ENCODE measurements at regions not wholly inside any gene's neighbourhood (a gene's known extent, or its start where the extent isn't known, plus 50 kb on each side); places are given as distances from the start of the nearest gene placed in this dataset.
"Not testable (repeated sequence)": the region's sequence is repeated elsewhere in the genome, so short reads cannot be mapped to it uniquely, and the experiment has no call there.

GRCh38 chr5:92729088-92729487 lies 851.9 kb downstream of the NR2F1-AS1 start:
- Histone ChIP-seq H3K4me3 (no peak overlapping the region), H3K4me1 (replicated peaks) (no peaks in the 10 kb centered on the region), H3K9me3 (replicated peaks) (no peaks in the 10 kb centered on the region), H3K27ac (no peak overlapping the region), H3K27me3 (replicated peaks) (no peaks in the 10 kb centered on the region), H3K36me3 (no peaks in the 10 kb centered on the region)
- DNase-seq (ENCODE audit: low read depth in 1 of 2, low spot score in 2 of 2) = no peak

GRCh38 chr5:92715946-92716520 lies 865.0 kb downstream of the NR2F1-AS1 start:
- Histone ChIP-seq H3K27ac (no peak overlapping the region), H3K4me3 (no peak overlapping the region), H3K9me3 (replicated peaks) (no peaks in the 10 kb centered on the region), H3K4me1 (replicated peaks) (no peaks in the 10 kb centered on the region), H3K36me3 (no peaks in the 10 kb centered on the region), H3K27me3 (replicated peaks) (no peaks in the 10 kb centered on the region)
- no peak for DNase-seq (ENCODE audit: low read depth in 1 of 2, low spot score in 2 of 2)

GRCh38 chr5:92713826-92714225 lies 867.2 kb downstream of the NR2F1-AS1 start:
- no peaks in the 10 kb centered on the region for H3K36me3 ChIP-seq
- H3K9me3 ChIP-seq (replicated peaks) = no peaks in the 10 kb centered on the region
- H3K27ac ChIP-seq = no peak overlapping the region
- no peaks in the 10 kb centered on the region for H3K4me1 ChIP-seq (replicated peaks)
- H3K27me3 ChIP-seq (replicated peaks) = no peaks in the 10 kb centered on the region
- H3K4me3 ChIP-seq = no peak overlapping the region
- DNase-seq (ENCODE audit: low read depth in 1 of 2, low spot score in 2 of 2) = no peak

GRCh38 chr5:92713335-92713743 lies 867.7 kb downstream of the NR2F1-AS1 start:
- H3K4me3 ChIP-seq = no peak overlapping the region
- no peaks in the 10 kb centered on the region for H3K36me3 ChIP-seq
- H3K27me3 ChIP-seq (replicated peaks) = no peaks in the 10 kb centered on the region
- no peaks in the 10 kb centered on the region for H3K9me3 ChIP-seq (replicated peaks)
- no peaks in the 10 kb centered on the region for H3K4me1 ChIP-seq (replicated peaks)
- no peak overlapping the region for H3K27ac ChIP-seq
- no peak for DNase-seq (ENCODE audit: low read depth in 1 of 2, low spot score in 2 of 2)

- Histone ChIP-seq H3K4me3 (no peak overlapping the region), H3K27ac (no peak overlapping the region), H3K27me3 (replicated peaks) (no peaks in the 10 kb centered on the region), H3K4me1 (replicated peaks) (no peaks in the 10 kb centered on the region), H3K9me3 (replicated peaks) (no peaks in the 10 kb centered on the region), H3K36me3 (no peaks in the 10 kb centered on the region)
- no peak for DNase-seq (ENCODE audit: low read depth in 1 of 2, low spot score in 2 of 2)
Measured at GRCh38 chr5:92711956-92712355, 869.1 kb downstream of the NR2F1-AS1 start.

GRCh38 chr5:92704590-92704989 lies 876.4 kb downstream of the NR2F1-AS1 start:
- DNase-seq (ENCODE audit: low read depth in 1 of 2, low spot score in 2 of 2) = no peak
- Histone ChIP-seq H3K27me3 (replicated peaks) (no peaks in the 10 kb centered on the region), H3K4me3 (no peak overlapping the region), H3K9me3 (replicated peaks) (no peaks in the 10 kb centered on the region), H3K36me3 (no peaks in the 10 kb centered on the region), H3K4me1 (replicated peaks) (no peaks in the 10 kb centered on the region), H3K27ac (no peak overlapping the region)

- H3K4me3 ChIP-seq = no peak overlapping the region
- H3K4me1 ChIP-seq (replicated peaks) = no peaks in the 10 kb centered on the region
- no peaks in the 10 kb centered on the region for H3K27me3 ChIP-seq (replicated peaks)
- H3K9me3 ChIP-seq (replicated peaks) = no peaks in the 10 kb centered on the region
- DNase-seq (ENCODE audit: low read depth in 1 of 2, low spot score in 2 of 2) = no peak
- H3K27ac ChIP-seq = no peak overlapping the region
- no peaks in the 10 kb centered on the region for H3K36me3 ChIP-seq
Measured at GRCh38 chr5:92703976-92704375, 877.0 kb downstream of the NR2F1-AS1 start.

GRCh38 chr5:92695123-92696003 lies 885.7 kb downstream of the NR2F1-AS1 start:
- no peak overlapping the region for H3K4me3 ChIP-seq
- no peak overlapping the region for H3K27ac ChIP-seq
- no peak for DNase-seq (ENCODE audit: low read depth in 1 of 2, low spot score in 2 of 2)
- no peaks in the 10 kb centered on the region for H3K36me3 ChIP-seq
- H3K4me1 ChIP-seq (replicated peaks) = no peaks in the 10 kb centered on the region
- H3K9me3 ChIP-seq (replicated peaks) = no peaks in the 10 kb centered on the region
- H3K27me3 ChIP-seq (replicated peaks) = no peaks in the 10 kb centered on the region

- Histone ChIP-seq H3K27ac (no peak overlapping the region), H3K4me1 (replicated peaks) (no peaks in the 10 kb centered on the region), H3K36me3 (no peaks in the 10 kb centered on the region), H3K4me3 (no peak overlapping the region), H3K9me3 (replicated peaks) (no peaks in the 10 kb centered on the region), H3K27me3 (replicated peaks) (no peaks in the 10 kb centered on the region)
- no peak for DNase-seq (ENCODE audit: low read depth in 1 of 2, low spot score in 2 of 2)
Measured at GRCh38 chr5:92694067-92694466, 887.0 kb downstream of the NR2F1-AS1 start.

GRCh38 chr5:92691955-92692354 lies 889.1 kb downstream of the NR2F1-AS1 start:
- H3K4me1 ChIP-seq (replicated peaks); H3K4me3 ChIP-seq; H3K27ac ChIP-seq; H3K9me3 ChIP-seq (replicated peaks); H3K27me3 ChIP-seq (replicated peaks); H3K36me3 ChIP-seq; DNase-seq (ENCODE audit: low read depth in 1 of 2, low spot score in 2 of 2): not testable (repeated sequence)

- Histone ChIP-seq H3K4me1 (replicated peaks) (no peaks in the 10 kb centered on the region), H3K9me3 (replicated peaks) (no peaks in the 10 kb centered on the region), H3K27me3 (replicated peaks) (no peaks in the 10 kb centered on the region), H3K27ac (no peak overlapping the region), H3K4me3 (no peak overlapping the region), H3K36me3 (no peaks in the 10 kb centered on the region)
- peak in 1 of 2 experiments; percentile 21 for DNase-seq (ENCODE audit: low read depth in 1 of 2, low spot score in 2 of 2)
Measured at GRCh38 chr5:92687821-92688722, 892.9 kb downstream of the NR2F1-AS1 start.

- no peak overlapping the region for H3K4me3 ChIP-seq
- no peak for DNase-seq (ENCODE audit: low read depth in 1 of 2, low spot score in 2 of 2)
- H3K36me3 ChIP-seq = no peaks in the 10 kb centered on the region
- no peaks in the 10 kb centered on the region for H3K4me1 ChIP-seq (replicated peaks)
- no peaks in the 10 kb centered on the region for H3K27me3 ChIP-seq (replicated peaks)
- no peaks in the 10 kb centered on the region for H3K9me3 ChIP-seq (replicated peaks)
- no peak overlapping the region for H3K27ac ChIP-seq
Measured at GRCh38 chr5:92678640-92679039, 902.4 kb downstream of the NR2F1-AS1 start.

- Histone ChIP-seq H3K4me3 (no peak overlapping the region), H3K4me1 (replicated peaks) (no peaks in the 10 kb centered on the region), H3K27ac (no peak overlapping the region), H3K27me3 (replicated peaks) (no peaks in the 10 kb centered on the region), H3K36me3 (no peaks in the 10 kb centered on the region), H3K9me3 (replicated peaks) (no peaks in the 10 kb centered on the region)
- DNase-seq (ENCODE audit: low read depth in 1 of 2, low spot score in 2 of 2) = no peak
Measured at GRCh38 chr5:92676215-92677165, 904.5 kb downstream of the NR2F1-AS1 start.
